ENCODE measurements at regions not wholly inside any gene's neighbourhood (a gene's known extent, or its start where the extent isn't known, plus 50 kb on each side); places are given as distances from the start of the nearest gene placed in this dataset.
A peak's percentile ranks its signal among the peaks of the same experiment; 100 is the strongest.
"Not testable (repeated sequence)": the region's sequence is repeated elsewhere in the genome, so short reads cannot be mapped to it uniquely, and the experiment has no call there.

- DNase-seq (ENCODE audit: low read depth): no peak
Observed at GRCh38 chr13:86579662-86580061, 780.4 kb upstream of the SLITRK6 start.

- DNase-seq (ENCODE audit: low read depth): no peak
Observed at GRCh38 chr13:86581706-86582105, 782.5 kb upstream of the SLITRK6 start.

- DNase-seq (ENCODE audit: low read depth): no peak
Observed at GRCh38 chr13:86584301-86584700, 785.1 kb upstream of the SLITRK6 start.

- peak; percentile 55 for DNase-seq (ENCODE audit: low read depth)
Observed at GRCh38 chr13:86585835-86586234, 786.6 kb upstream of the SLITRK6 start.

- DNase-seq (ENCODE audit: low read depth): no peak
Observed at GRCh38 chr13:86591862-86592261, 792.6 kb upstream of the SLITRK6 start.

GRCh38 chr13:86601351-86601750 is 802.1 kb upstream of the SLITRK6 start:
- no peak for DNase-seq (ENCODE audit: low read depth)

- no peak for DNase-seq (ENCODE audit: low read depth)
Observed at GRCh38 chr13:86606264-86606663, 807.0 kb upstream of the SLITRK6 start.

- DNase-seq (ENCODE audit: low read depth): no peak
Observed at GRCh38 chr13:86608701-86609100, 809.5 kb upstream of the SLITRK6 start.

- no peak for DNase-seq (ENCODE audit: low read depth)
Observed at GRCh38 chr13:86633346-86633745, 834.1 kb upstream of the SLITRK6 start.

- DNase-seq (ENCODE audit: low read depth): not testable (repeated sequence)
Observed at GRCh38 chr13:86651171-86651570, 852.0 kb upstream of the SLITRK6 start.

- DNase-seq (ENCODE audit: low read depth): no peak
Observed at GRCh38 chr13:86653009-86653408, 853.8 kb upstream of the SLITRK6 start.

GRCh38 chr13:86655561-86655960 is 856.3 kb upstream of the SLITRK6 start:
- DNase-seq (ENCODE audit: low read depth): no peak

GRCh38 chr13:86660090-86660489 is 860.9 kb upstream of the SLITRK6 start:
- DNase-seq (ENCODE audit: low read depth): no peak

- DNase-seq (ENCODE audit: low read depth): no peak
Observed at GRCh38 chr13:86665842-86666241, 866.6 kb upstream of the SLITRK6 start.

GRCh38 chr13:86673931-86674431 is 874.8 kb upstream of the SLITRK6 start:
- DNase-seq (ENCODE audit: low read depth): no peak

- DNase-seq (ENCODE audit: low read depth): no peak
Observed at GRCh38 chr13:86681223-86681622, 882.0 kb upstream of the SLITRK6 start.

GRCh38 chr13:86684402-86684801 is 885.2 kb upstream of the SLITRK6 start:
- DNase-seq (ENCODE audit: low read depth): no peak

GRCh38 chr13:86689911-86690310 is 890.7 kb upstream of the SLITRK6 start:
- DNase-seq (ENCODE audit: low read depth): no peak

GRCh38 chr13:86692291-86692690 is 893.1 kb upstream of the SLITRK6 start:
- DNase-seq (ENCODE audit: low read depth): no peak

GRCh38 chr13:86710013-86710412 is 910.8 kb upstream of the SLITRK6 start:
- no peak for DNase-seq (ENCODE audit: low read depth)

GRCh38 chr13:86710896-86711295 is 911.7 kb upstream of the SLITRK6 start:
- DNase-seq (ENCODE audit: low read depth): no peak

GRCh38 chr13:86714495-86714894 is 915.3 kb upstream of the SLITRK6 start:
- DNase-seq (ENCODE audit: low read depth): no peak

GRCh38 chr13:86725105-86725504 is 925.9 kb upstream of the SLITRK6 start:
- no peak for DNase-seq (ENCODE audit: low read depth)

GRCh38 chr13:86729206-86729605 is 930.0 kb upstream of the SLITRK6 start:
- DNase-seq (ENCODE audit: low read depth): no peak

GRCh38 chr13:86731987-86732386 is 932.8 kb upstream of the SLITRK6 start:
- no peak for DNase-seq (ENCODE audit: low read depth)
